ENCODE measurements at regions not wholly inside any gene's neighbourhood (a gene's known extent, or its start where the extent isn't known, plus 50 kb on each side); places are given as distances from the start of the nearest gene placed in this dataset.

- H3K9me3 ChIP-seq, result no peaks in the 10 kb centered on the region
- H3K36me3 ChIP-seq (ENCODE audit: low read depth), result no peaks in the 10 kb centered on the region
- H3K4me1 ChIP-seq (ENCODE audit: low read depth), result no peaks in the 10 kb centered on the region
- intact Hi-C loops (cut with DNase I, micrococcal nuclease), result no loop called here
- H3K4me3 ChIP-seq, result no peak overlapping the region
- ATAC-seq, result no peak
- TF ChIP-seq CTCF (IDR thresholded peaks at IDR 0.05), result no peak
- DNase-seq, result no peak
Observed at GRCh38 chr9:80204054-80204453, 632.3 kb downstream of the TLE4 start.

GRCh38 chr9:80197661-80198060 lies 625.9 kb downstream of the TLE4 start:
- intact Hi-C loops (cut with DNase I, micrococcal nuclease), result no loop called here
- DNase-seq (no peak), ATAC-seq (no peak)
- TF ChIP-seq CTCF (IDR thresholded peaks at IDR 0.05), result no peak
- H3K4me1 ChIP-seq (ENCODE audit: low read depth), result no peaks in the 10 kb centered on the region
- H3K9me3 ChIP-seq, result no peaks in the 10 kb centered on the region
- H3K36me3 ChIP-seq (ENCODE audit: low read depth), result no peaks in the 10 kb centered on the region
- no peak overlapping the region for H3K4me3 ChIP-seq

- no peaks in the 10 kb centered on the region for H3K4me1 ChIP-seq (ENCODE audit: low read depth)
- DNase-seq, result no peak
- no peak for TF ChIP-seq CTCF (IDR thresholded peaks at IDR 0.05)
- no peaks in the 10 kb centered on the region for H3K9me3 ChIP-seq
- intact Hi-C loops (cut with DNase I, micrococcal nuclease), result no loop called here
- ATAC-seq, result no peak
- no peaks in the 10 kb centered on the region for H3K36me3 ChIP-seq (ENCODE audit: low read depth)
- H3K4me3 ChIP-seq, result no peak overlapping the region
Observed at GRCh38 chr9:80191108-80191507, 619.3 kb downstream of the TLE4 start.

- TF ChIP-seq CTCF (IDR thresholded peaks at IDR 0.05), result no peak
- no peak overlapping the region for H3K4me3 ChIP-seq
- DNase-seq (no peak), ATAC-seq (no peak)
- H3K9me3 ChIP-seq, result no peaks in the 10 kb centered on the region
- H3K36me3 ChIP-seq (ENCODE audit: low read depth), result no peaks in the 10 kb centered on the region
- intact Hi-C loops (cut with DNase I, micrococcal nuclease), result no loop called here
- no peaks in the 10 kb centered on the region for H3K4me1 ChIP-seq (ENCODE audit: low read depth)
Observed at GRCh38 chr9:80188579-80188978, 616.8 kb downstream of the TLE4 start.

GRCh38 chr9:80185112-80185738 lies 613.5 kb downstream of the TLE4 start:
- H3K4me3 ChIP-seq, result no peak overlapping the region
- intact Hi-C loops (cut with DNase I, micrococcal nuclease), result no loop called here
- H3K4me1 ChIP-seq (ENCODE audit: low read depth), result no peaks in the 10 kb centered on the region
- no peak for TF ChIP-seq CTCF (IDR thresholded peaks at IDR 0.05)
- H3K9me3 ChIP-seq, result peaks cover 4% of the 10 kb centered on the region
- no peak for DNase-seq
- no peaks in the 10 kb centered on the region for H3K36me3 ChIP-seq (ENCODE audit: low read depth)
- ATAC-seq, result no peak

- intact Hi-C loops (cut with DNase I, micrococcal nuclease), result no loop called here
- Histone ChIP-seq H3K4me3 (no peak overlapping the region), H3K9me3 (peaks cover 4% of the 10 kb centered on the region), H3K4me1 (ENCODE audit: low read depth) (no peaks in the 10 kb centered on the region), H3K36me3 (ENCODE audit: low read depth) (no peaks in the 10 kb centered on the region)
- DNase-seq (no peak), ATAC-seq (no peak)
- no peak for TF ChIP-seq CTCF (IDR thresholded peaks at IDR 0.05)
Observed at GRCh38 chr9:80177949-80178480, 606.2 kb downstream of the TLE4 start.
